Right cardiac atrium (tissue), 5 donors: ENCODE measurements at regions not wholly inside any gene's neighbourhood (a gene's known extent, or its start where the extent isn't known, plus 50 kb on each side); places are given as distances from the start of the nearest gene placed in this dataset.

Experiments used
- ATAC-seq, 2 donors: fragments of 200-7000 bp; cut with Tn5 transposase; one replicate each; pipeline versions ENCODE4 v1.8.0 to v1.9.1; 2020; ENCODE audit warnings: moderate library complexity in 2 of 2, mild to moderate bottlenecking in 1 of 2
- DNase-seq, 3 donors: peaks; one replicate each; pipeline ENCODE4 v3.0.0-alpha.2; 2020
- H3K27ac ChIP-seq: one replicate; pipeline ENCODE4 v1.5.1; 2013; ENCODE audit warnings: mild to moderate bottlenecking, low read length, control low read depth, moderate library complexity
- H3K27me3 ChIP-seq: one replicate; pipeline ENCODE4 v1.6.1; 2013; ENCODE audit not compliant: control insufficient read depth, insufficient read depth
- H3K4me1 ChIP-seq: one replicate; pipeline ENCODE4 v1.6.1; 2013; ENCODE audit warnings: low read length; ENCODE audit not compliant: control insufficient read depth, insufficient read depth
- H3K4me3 ChIP-seq: one replicate; pipeline ENCODE4 v1.5.1; 2013; ENCODE audit warnings: low read length, control low read depth
- H3K9me3 ChIP-seq: one replicate; pipeline ENCODE4 v1.6.1; 2013; ENCODE audit warnings: low read length; ENCODE audit not compliant: control insufficient read depth
- WGBS: extraction: QIAGEN DNeasy Blood & Tissue Kit; methylation state at CpG from one replicate; pipeline ENCODE4 v1.1.7; 2013; 5-methylcytosine and 5-hydroxymethylcytosine counted together
- intact Hi-C, 4 donors: fragments of 100-400 bp; cut with DNase I; formaldehyde crosslinking; loops; one replicate each; pipeline versions ENCODE4 v1.11.0 to v1.14.0; 2022 to 2023
- donor health status: healthy with polysubstance abuse.
- donor health status: DM: no; HTN: yes; CAD: no.
- donor health status: DM: no; HTN: no; CAD: no.
- donor health status: DM: no; HTN: yes; CAD: no; lungs with severe emphysema.
- donor health status: DM: yes; HTN: yes; CAD: no.

GRCh38 chr17:73740370-73740769, 96.1 kb upstream of the SDK2 start:
- Histone ChIP-seq H3K4me3 (no peak overlapping the region), H3K27ac (no peak overlapping the region), H3K9me3 (no peaks in the 10 kb centered on the region), H3K27me3 (no peaks in the 10 kb centered on the region), H3K4me1 (no peaks in the 10 kb centered on the region)
- DNase-seq (peak in 1 of 3 donors; percentile 20), ATAC-seq (peak in 1 of 2 donors; percentile 30)
- intact Hi-C loops: no loop called here
- 57% methylated on average over 8 of the region's 8 CpGs for WGBS

- ATAC-seq (no peak), DNase-seq (peak in 1 of 3 donors; percentile 53)
- no peaks in the 10 kb centered on the region for H3K4me1 ChIP-seq
- no peaks in the 10 kb centered on the region for H3K27me3 ChIP-seq
- intact Hi-C loops: no loop called here
- H3K9me3 ChIP-seq: no peaks in the 10 kb centered on the region
- H3K27ac ChIP-seq: no peak overlapping the region
- 58% methylated on average over 17 of the region's 17 CpGs for WGBS
- no peak overlapping the region for H3K4me3 ChIP-seq
Measured at GRCh38 chr17:73742948-73743381, 98.7 kb upstream of the SDK2 start.

GRCh38 chr17:73743518-73744201, 99.4 kb upstream of the SDK2 start:
- no peaks in the 10 kb centered on the region for H3K27me3 ChIP-seq
- DNase-seq: peak in 1 of 3 donors; percentile 7
- no peaks in the 10 kb centered on the region for H3K9me3 ChIP-seq
- ATAC-seq: no peak
- intact Hi-C loops: no loop called here
- WGBS: 63% methylated on average over 8 of the region's 8 CpGs
- H3K27ac ChIP-seq: no peak overlapping the region
- no peak overlapping the region for H3K4me3 ChIP-seq
- H3K4me1 ChIP-seq: no peaks in the 10 kb centered on the region

- DNase-seq (no peak), ATAC-seq (no peak)
- no peak overlapping the region for H3K27ac ChIP-seq
- 55% methylated on average over 7 of the region's 7 CpGs for WGBS
- no peaks in the 10 kb centered on the region for H3K27me3 ChIP-seq
- intact Hi-C loops: no loop called here
- H3K4me3 ChIP-seq: no peak overlapping the region
- no peaks in the 10 kb centered on the region for H3K9me3 ChIP-seq
- H3K4me1 ChIP-seq: no peaks in the 10 kb centered on the region
Measured at GRCh38 chr17:73744411-73744810, 100.2 kb upstream of the SDK2 start.

GRCh38 chr17:73746314-73747073, 102.2 kb upstream of the SDK2 start:
- ATAC-seq (no peak), DNase-seq (peak in 1 of 3 donors; percentile 12)
- no peak overlapping the region for H3K27ac ChIP-seq
- H3K9me3 ChIP-seq: no peaks in the 10 kb centered on the region
- no peaks in the 10 kb centered on the region for H3K4me1 ChIP-seq
- WGBS: 71% methylated on average over 12 of the region's 12 CpGs
- H3K4me3 ChIP-seq: no peak overlapping the region
- intact Hi-C loops: no loop called here
- no peaks in the 10 kb centered on the region for H3K27me3 ChIP-seq

GRCh38 chr17:73747221-73748002, 103.2 kb upstream of the SDK2 start:
- WGBS: 64% methylated on average over 15 of the region's 15 CpGs
- intact Hi-C loops: no loop called here
- no peaks in the 10 kb centered on the region for H3K27me3 ChIP-seq
- DNase-seq (peak in 1 of 3 donors; percentile 57), ATAC-seq (peak; percentile 48 to 51)
- no peaks in the 10 kb centered on the region for H3K4me1 ChIP-seq
- H3K9me3 ChIP-seq: no peaks in the 10 kb centered on the region
- no peak overlapping the region for H3K27ac ChIP-seq
- H3K4me3 ChIP-seq: no peak overlapping the region

- intact Hi-C loops: no loop called here
- H3K27me3 ChIP-seq: no peaks in the 10 kb centered on the region
- ATAC-seq (no peak), DNase-seq (peak in 1 of 3 donors; percentile 19)
- WGBS: 86% methylated on average over 18 of the region's 18 CpGs
- no peak overlapping the region for H3K4me3 ChIP-seq
- no peaks in the 10 kb centered on the region for H3K4me1 ChIP-seq
- H3K9me3 ChIP-seq: no peaks in the 10 kb centered on the region
- no peak overlapping the region for H3K27ac ChIP-seq
Measured at GRCh38 chr17:73748508-73748907, 104.3 kb upstream of the SDK2 start.

GRCh38 chr17:73749337-73749823, 105.1 kb upstream of the SDK2 start:
- Histone ChIP-seq H3K27ac (no peak overlapping the region), H3K9me3 (no peaks in the 10 kb centered on the region)
- intact Hi-C loops: no loop called here

GRCh38 chr17:73749928-73750605, 105.8 kb upstream of the SDK2 start:
- no peak overlapping the region for H3K27ac ChIP-seq
- no peaks in the 10 kb centered on the region for H3K27me3 ChIP-seq
- 67% methylated on average over 16 of the region's 16 CpGs for WGBS
- peak in 1 of 3 donors; percentile 37 for DNase-seq
- no peaks in the 10 kb centered on the region for H3K9me3 ChIP-seq
- no peaks in the 10 kb centered on the region for H3K4me1 ChIP-seq
- peak; percentile 40 to 47 for ATAC-seq
- intact Hi-C loops: no loop called here
- no peak overlapping the region for H3K4me3 ChIP-seq

More at GRCh38 chr17:73749337-73749823, 105.1 kb upstream of the SDK2 start:
- Histone ChIP-seq H3K4me3 (no peak overlapping the region), H3K27me3 (no peaks in the 10 kb centered on the region), H3K4me1 (no peaks in the 10 kb centered on the region)
- DNase-seq (no peak), ATAC-seq (no peak)
- 79% methylated on average over 6 of the region's 6 CpGs for WGBS

- ATAC-seq: no peak
- 49% methylated on average over 7 of the region's 7 CpGs for WGBS
- Histone ChIP-seq H3K4me3 (no peak overlapping the region), H3K27me3 (no peaks in the 10 kb centered on the region), H3K9me3 (no peaks in the 10 kb centered on the region), H3K4me1 (no peaks in the 10 kb centered on the region), H3K27ac (no peak overlapping the region)
- intact Hi-C loops: no loop called here
- peak in 1 of 3 donors; percentile 35 for DNase-seq
Measured at GRCh38 chr17:73750975-73751374, 106.7 kb upstream of the SDK2 start.
